GM23338 (cell line): ENCODE measurements at regions not wholly inside any gene's neighbourhood (a gene's known extent, or its start where the extent isn't known, plus 50 kb on each side); places are given as distances from the start of the nearest gene placed in this dataset.

Experiments used
- CREB1 ChIP-seq: fragments of 250-450 bp; sonication (Bioruptor Pico); IDR thresholded peaks from 2 replicates; pipeline ENCODE4 v1.5.0; 2020; ENCODE audit warnings: low read depth, mild to moderate bottlenecking, moderate library complexity
- EZH2 ChIP-seq: fragments of 200-600 bp; sonication (generic); IDR thresholded peaks from one replicate; pipeline ENCODE4 v1.8.0; 2017; ENCODE audit warnings: antibody characterized with exemption, mild to moderate bottlenecking, low read depth; ENCODE audit not compliant: unreplicated experiment
- EZH2phosphoT487 ChIP-seq: fragments of 200-600 bp; sonication (generic); IDR thresholded peaks from one replicate; pipeline ENCODE4 v1.8.1; 2018; ENCODE audit warnings: antibody characterized with exemption; ENCODE audit not compliant: unreplicated experiment
- JUNB ChIP-seq: IDR thresholded peaks from one replicate; pipeline ENCODE4 v1.6.1; 2016; ENCODE audit warnings: antibody characterized with exemption; ENCODE audit not compliant: unreplicated experiment
- POLR2AphosphoS5 ChIP-seq: IDR thresholded peaks from 2 replicates; pipeline ENCODE4 v1.6.1; 2016; ENCODE audit warnings: antibody characterized with exemption, low read depth
- ZNF114 ChIP-seq: fragments of 250-450 bp; sonication (Bioruptor Pico); IDR thresholded peaks from 2 replicates; pipeline ENCODE4 v1.5.0; 2020; ENCODE audit warnings: mild to moderate bottlenecking, moderate library complexity
- ZNF331 ChIP-seq: fragments of 250-450 bp; sonication (Bioruptor Pico); IDR thresholded peaks from 2 replicates; pipeline ENCODE4 v1.5.0; 2020; ENCODE audit warnings: low read depth, mild to moderate bottlenecking, moderate library complexity
- TF ChIP-seq, protein P1 (sequence below), 2 experiments: fragments of 200-600 bp in 1 of 2; sonication (generic) in 1 of 2; conservative IDR thresholded peaks; 2 replicates each; pipeline versions ENCODE4 v1.5.1 to v1.6.1; 2016 to 2017; ENCODE audit warnings: antibody characterized with exemption in 2 of 2, low read depth in 2 of 2, mild to moderate bottlenecking in 2 of 2, moderate library complexity in 1 of 2
- TF ChIP-seq, protein P2 (sequence below): IDR thresholded peaks from one replicate; pipeline ENCODE4 v1.6.1; 2018; ENCODE audit warnings: antibody characterized with exemption; ENCODE audit not compliant: unreplicated experiment

DNA sequence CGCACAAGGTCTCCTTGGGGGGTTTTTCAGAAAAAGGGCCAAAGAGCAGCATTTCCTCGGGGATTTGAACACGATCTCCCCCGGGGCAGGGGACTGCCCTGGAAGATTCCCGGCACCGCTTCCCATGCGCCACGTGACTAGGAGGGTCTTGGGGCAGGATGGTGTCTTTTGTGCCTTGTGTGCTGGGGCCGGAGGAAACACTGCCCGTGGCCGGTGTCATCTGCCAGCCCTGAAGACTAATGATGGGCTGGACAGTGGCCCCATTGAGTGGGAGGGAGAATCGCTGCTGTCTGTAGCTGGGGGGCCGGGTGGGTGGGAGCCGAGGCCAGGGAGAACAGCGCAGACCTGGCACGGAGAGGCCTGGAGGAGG, 315.1 kb downstream of the SEC14L1 start:
- TF ChIP-seq, protein P1, sequence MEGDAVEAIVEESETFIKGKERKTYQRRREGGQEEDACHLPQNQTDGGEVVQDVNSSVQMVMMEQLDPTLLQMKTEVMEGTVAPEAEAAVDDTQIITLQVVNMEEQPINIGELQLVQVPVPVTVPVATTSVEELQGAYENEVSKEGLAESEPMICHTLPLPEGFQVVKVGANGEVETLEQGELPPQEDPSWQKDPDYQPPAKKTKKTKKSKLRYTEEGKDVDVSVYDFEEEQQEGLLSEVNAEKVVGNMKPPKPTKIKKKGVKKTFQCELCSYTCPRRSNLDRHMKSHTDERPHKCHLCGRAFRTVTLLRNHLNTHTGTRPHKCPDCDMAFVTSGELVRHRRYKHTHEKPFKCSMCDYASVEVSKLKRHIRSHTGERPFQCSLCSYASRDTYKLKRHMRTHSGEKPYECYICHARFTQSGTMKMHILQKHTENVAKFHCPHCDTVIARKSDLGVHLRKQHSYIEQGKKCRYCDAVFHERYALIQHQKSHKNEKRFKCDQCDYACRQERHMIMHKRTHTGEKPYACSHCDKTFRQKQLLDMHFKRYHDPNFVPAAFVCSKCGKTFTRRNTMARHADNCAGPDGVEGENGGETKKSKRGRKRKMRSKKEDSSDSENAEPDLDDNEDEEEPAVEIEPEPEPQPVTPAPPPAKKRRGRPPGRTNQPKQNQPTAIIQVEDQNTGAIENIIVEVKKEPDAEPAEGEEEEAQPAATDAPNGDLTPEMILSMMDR (conservative IDR thresholded peaks at IDR 0.05; ENCODE audit: low read depth in 2 of 2), result no peak
- no peak for TF ChIP-seq EZH2
- no peak for TF ChIP-seq JUNB
- no peak for TF ChIP-seq EZH2phosphoT487
- TF ChIP-seq POLR2AphosphoS5, result no peak
- TF ChIP-seq, protein P2, sequence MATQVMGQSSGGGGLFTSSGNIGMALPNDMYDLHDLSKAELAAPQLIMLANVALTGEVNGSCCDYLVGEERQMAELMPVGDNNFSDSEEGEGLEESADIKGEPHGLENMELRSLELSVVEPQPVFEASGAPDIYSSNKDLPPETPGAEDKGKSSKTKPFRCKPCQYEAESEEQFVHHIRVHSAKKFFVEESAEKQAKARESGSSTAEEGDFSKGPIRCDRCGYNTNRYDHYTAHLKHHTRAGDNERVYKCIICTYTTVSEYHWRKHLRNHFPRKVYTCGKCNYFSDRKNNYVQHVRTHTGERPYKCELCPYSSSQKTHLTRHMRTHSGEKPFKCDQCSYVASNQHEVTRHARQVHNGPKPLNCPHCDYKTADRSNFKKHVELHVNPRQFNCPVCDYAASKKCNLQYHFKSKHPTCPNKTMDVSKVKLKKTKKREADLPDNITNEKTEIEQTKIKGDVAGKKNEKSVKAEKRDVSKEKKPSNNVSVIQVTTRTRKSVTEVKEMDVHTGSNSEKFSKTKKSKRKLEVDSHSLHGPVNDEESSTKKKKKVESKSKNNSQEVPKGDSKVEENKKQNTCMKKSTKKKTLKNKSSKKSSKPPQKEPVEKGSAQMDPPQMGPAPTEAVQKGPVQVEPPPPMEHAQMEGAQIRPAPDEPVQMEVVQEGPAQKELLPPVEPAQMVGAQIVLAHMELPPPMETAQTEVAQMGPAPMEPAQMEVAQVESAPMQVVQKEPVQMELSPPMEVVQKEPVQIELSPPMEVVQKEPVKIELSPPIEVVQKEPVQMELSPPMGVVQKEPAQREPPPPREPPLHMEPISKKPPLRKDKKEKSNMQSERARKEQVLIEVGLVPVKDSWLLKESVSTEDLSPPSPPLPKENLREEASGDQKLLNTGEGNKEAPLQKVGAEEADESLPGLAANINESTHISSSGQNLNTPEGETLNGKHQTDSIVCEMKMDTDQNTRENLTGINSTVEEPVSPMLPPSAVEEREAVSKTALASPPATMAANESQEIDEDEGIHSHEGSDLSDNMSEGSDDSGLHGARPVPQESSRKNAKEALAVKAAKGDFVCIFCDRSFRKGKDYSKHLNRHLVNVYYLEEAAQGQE, result no peak
- no peak for TF ChIP-seq ZNF114 (CRISPR knock-in tag)
- no peak for TF ChIP-seq CREB1 (CRISPR knock-in tag)
- no peak for TF ChIP-seq ZNF331 (CRISPR knock-in tag)
